B cell (primary cell): ENCODE measurements at regions not wholly inside any gene's neighbourhood (a gene's known extent, or its start where the extent isn't known, plus 50 kb on each side); places are given as distances from the start of the nearest gene placed in this dataset.

Experiments
- EZH2 ChIP-seq: IDR thresholded peaks from 2 replicates; pipeline ENCODE4 v1.6.1; 2012; ENCODE audit warnings: borderline replicate concordance, low read depth, mild to moderate bottlenecking, moderate library complexity, low read length; ENCODE audit not compliant: insufficient read depth, poor library complexity, severe bottlenecking
- TF ChIP-seq, protein P1 (sequence below): fragments of 200-600 bp; IDR thresholded peaks from one replicate; pipeline ENCODE4 v1.8.0; 2022; ENCODE audit warnings: antibody characterized with exemption, mild to moderate bottlenecking

DNA sequence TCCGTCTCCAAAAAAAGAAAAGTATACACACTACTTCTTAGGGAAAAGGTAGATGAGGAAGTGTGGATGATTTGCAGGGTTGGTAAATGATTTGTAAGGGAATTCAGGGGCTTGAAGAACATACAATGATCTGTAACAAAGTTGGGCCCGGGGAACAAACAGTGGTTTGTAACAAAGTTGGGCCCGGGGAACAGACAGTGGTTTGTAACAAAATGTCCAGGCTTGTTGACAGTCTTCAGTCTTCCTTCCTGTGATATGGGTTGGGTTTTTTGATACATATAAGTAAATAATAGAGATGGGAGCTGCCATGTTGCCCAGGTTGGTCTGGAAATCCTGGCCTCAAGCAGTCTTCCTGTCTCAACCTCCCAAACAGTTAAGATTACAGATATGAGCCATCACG, 83.3 kb upstream of the UXS1 start:
- TF ChIP-seq, protein P1, sequence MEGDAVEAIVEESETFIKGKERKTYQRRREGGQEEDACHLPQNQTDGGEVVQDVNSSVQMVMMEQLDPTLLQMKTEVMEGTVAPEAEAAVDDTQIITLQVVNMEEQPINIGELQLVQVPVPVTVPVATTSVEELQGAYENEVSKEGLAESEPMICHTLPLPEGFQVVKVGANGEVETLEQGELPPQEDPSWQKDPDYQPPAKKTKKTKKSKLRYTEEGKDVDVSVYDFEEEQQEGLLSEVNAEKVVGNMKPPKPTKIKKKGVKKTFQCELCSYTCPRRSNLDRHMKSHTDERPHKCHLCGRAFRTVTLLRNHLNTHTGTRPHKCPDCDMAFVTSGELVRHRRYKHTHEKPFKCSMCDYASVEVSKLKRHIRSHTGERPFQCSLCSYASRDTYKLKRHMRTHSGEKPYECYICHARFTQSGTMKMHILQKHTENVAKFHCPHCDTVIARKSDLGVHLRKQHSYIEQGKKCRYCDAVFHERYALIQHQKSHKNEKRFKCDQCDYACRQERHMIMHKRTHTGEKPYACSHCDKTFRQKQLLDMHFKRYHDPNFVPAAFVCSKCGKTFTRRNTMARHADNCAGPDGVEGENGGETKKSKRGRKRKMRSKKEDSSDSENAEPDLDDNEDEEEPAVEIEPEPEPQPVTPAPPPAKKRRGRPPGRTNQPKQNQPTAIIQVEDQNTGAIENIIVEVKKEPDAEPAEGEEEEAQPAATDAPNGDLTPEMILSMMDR = no peak
- TF ChIP-seq EZH2 = no peak
